A549 (cell line): ENCODE measurements at regions not wholly inside any gene's neighbourhood (a gene's known extent, or its start where the extent isn't known, plus 50 kb on each side); places are given as distances from the start of the nearest gene placed in this dataset.

ENCODE experiments used
- ATAC-seq, 2 experiments: fragments of 200-7000 bp in 1 of 2; fragments of >200 bp in 1 of 2; cut with Nextera tagmentation in 1 of 2; cut with Tn5 transposase in 1 of 2; 3 replicates each; pipeline versions ENCODE4 v1.8.0 to v1.9.1; 2018 to 2020; ENCODE audit warnings: mild to moderate bottlenecking in 1 of 2, moderate library complexity in 1 of 2
- CTCF ChIA-PET: fragments of 300-600 bp; sonication (Branson Sonifier 250); formaldehyde crosslinking; extraction: SDS; loops from one replicate; lab custom pipeline; 2021; ENCODE audit warnings: antibody characterized with exemption, inconsistent platforms; lab: Yijun Ruan, JAX
- POLR2A ChIA-PET: fragments of 350-600 bp; formaldehyde crosslinking; extraction: SDS; loops from one replicate; lab custom pipeline; 2021; ENCODE audit warnings: antibody characterized with exemption, inconsistent platforms; lab: Yijun Ruan, JAX
- DNase-seq, 2 experiments: peaks; one replicate each; pipeline versions ENCODE4 v3.0.0 to v3.0.0-alpha.2; 2011 to 2016; ENCODE audit warnings: low read depth in 1 of 2, low spot score in 1 of 2
- FAIRE-seq: peaks from 2 replicates; lab custom pipeline; 2011; peaks lifted over from hg19 to GRCh38; lab: Jason Lieb, UNC
- H3K27ac ChIP-seq, 2 experiments: fragments of >200 bp; sonication (Bioruptor Twin); formaldehyde crosslinking; 3 replicates each; pipeline ENCODE4 v1.5.1; 2016 to 2017
- H3K4me1 ChIP-seq: fragments of >200 bp; sonication (Bioruptor Twin); formaldehyde crosslinking; 3 replicates; pipeline ENCODE4 v1.6.1; 2016
- H3K4me2 ChIP-seq: fragments of >200 bp; sonication (Bioruptor Twin); formaldehyde crosslinking; 3 replicates; pipeline ENCODE4 v1.6.1; 2016
- H3K4me3 ChIP-seq: fragments of >200 bp; sonication (Bioruptor Twin); formaldehyde crosslinking; 3 replicates; pipeline ENCODE4 v1.5.1; 2016
- H3K9me3 ChIP-seq: fragments of >200 bp; sonication (Bioruptor Twin); formaldehyde crosslinking; 3 replicates; pipeline ENCODE4 v1.6.1; 2016
- BHLHE40 ChIP-seq: IDR thresholded peaks from 2 replicates; pipeline ENCODE4 v1.6.1; 2012; ENCODE audit warnings: low read depth, low read length, inconsistent platforms
- CBX2 ChIP-seq: fragments of 200-600 bp; sonication (generic); IDR thresholded peaks from 2 replicates; pipeline ENCODE4 v1.6.1; 2016; ENCODE audit warnings: low read depth, mild to moderate bottlenecking, borderline replicate concordance
- CHD4 ChIP-seq: fragments of 200-600 bp; sonication (generic); IDR thresholded peaks from 2 replicates; pipeline ENCODE4 v1.6.1; 2016; ENCODE audit warnings: antibody characterized with exemption, mild to moderate bottlenecking, borderline replicate concordance
- CTCF ChIP-seq: fragments of >200 bp; sonication (Bioruptor Twin); formaldehyde crosslinking; IDR thresholded peaks from 3 replicates; pipeline ENCODE4 v1.5.1; 2016
- E2F6 ChIP-seq: IDR thresholded peaks from 2 replicates; pipeline ENCODE4 v1.6.1; 2012; ENCODE audit warnings: low read depth, borderline replicate concordance
- EHF ChIP-seq: fragments of 250-450 bp; sonication (Bioruptor Pico); IDR thresholded peaks from 2 replicates; pipeline ENCODE4 v1.5.0; 2020; ENCODE audit warnings: mild to moderate bottlenecking
- ELK1 ChIP-seq: fragments of 150-350 bp; IDR thresholded peaks from 2 replicates; pipeline ENCODE4 v1.6.1; 2014; ENCODE audit warnings: low read depth, mild to moderate bottlenecking, low read length
- EP300 ChIP-seq, 2 experiments: fragments of >200 bp; sonication (Bioruptor Twin); formaldehyde crosslinking; IDR thresholded peaks; 2 replicates in 1 of 2; 3 replicates in 1 of 2; pipeline ENCODE4 v1.6.1; 2016 to 2017
- ESRRA ChIP-seq: fragments of 150-350 bp; IDR thresholded peaks from 2 replicates; pipeline ENCODE4 v1.6.1; 2014; ENCODE audit warnings: mild to moderate bottlenecking, low read length, borderline replicate concordance
- FOXS1 ChIP-seq: fragments of 250-450 bp; sonication (Bioruptor Pico); IDR thresholded peaks from 2 replicates; pipeline ENCODE4 v1.5.0; 2020; ENCODE audit warnings: mild to moderate bottlenecking, moderate library complexity
- GATA3 ChIP-seq: IDR thresholded peaks from 2 replicates; pipeline ENCODE4 v1.6.1; 2012; ENCODE audit warnings: borderline replicate concordance
- HMGXB4 ChIP-seq: fragments of 250-450 bp; sonication (Bioruptor Pico); IDR thresholded peaks from 2 replicates; pipeline ENCODE4 v1.5.0; 2021; ENCODE audit warnings: mild to moderate bottlenecking, moderate library complexity, borderline replicate concordance
- HOXB13 ChIP-seq: fragments of 250-450 bp; sonication (Bioruptor Pico); IDR thresholded peaks from 2 replicates; pipeline ENCODE4 v1.5.0; 2020; ENCODE audit warnings: low read depth, mild to moderate bottlenecking, moderate library complexity
- KDM5A ChIP-seq: fragments of 200-600 bp; sonication (generic); IDR thresholded peaks from 2 replicates; pipeline ENCODE4 v1.6.1; 2016; ENCODE audit warnings: antibody characterized with exemption, mild to moderate bottlenecking
- MYC ChIP-seq: IDR thresholded peaks from 2 replicates; pipeline ENCODE4 v1.6.1; 2012; ENCODE audit warnings: mild to moderate bottlenecking, inconsistent platforms, low read length, improper control_type of control experiment, borderline replicate concordance
- NFE2L2 ChIP-seq: fragments of 150-350 bp; conservative IDR thresholded peaks from 2 replicates; pipeline ENCODE4 v1.6.1; 2014; ENCODE audit warnings: low read length
- PHF8 ChIP-seq: fragments of 200-600 bp; sonication (generic); IDR thresholded peaks from 2 replicates; pipeline ENCODE4 v1.6.1; 2016; ENCODE audit warnings: low read depth, mild to moderate bottlenecking, antibody characterized with exemption, moderate library complexity, borderline replicate concordance
- RAD21 ChIP-seq, 2 experiments: fragments of >200 bp in 1 of 2; sonication (Bioruptor Twin) in 1 of 2; formaldehyde crosslinking in 1 of 2; IDR thresholded peaks in 1 of 2; conservative IDR thresholded peaks in 1 of 2; 2 replicates in 1 of 2; 3 replicates in 1 of 2; pipeline ENCODE4 v1.6.1; 2012 to 2018; ENCODE audit warnings: inconsistent platforms in 1 of 2
- RFX5 ChIP-seq: fragments of 450-650 bp; IDR thresholded peaks from 2 replicates; pipeline ENCODE4 v1.7.1; 2014; ENCODE audit warnings: antibody characterized with exemption, mild to moderate bottlenecking, moderate library complexity
- RNF2 ChIP-seq: fragments of 200-600 bp; sonication (generic); IDR thresholded peaks from 2 replicates; pipeline ENCODE4 v1.6.1; 2016; ENCODE audit warnings: low read depth, mild to moderate bottlenecking, antibody characterized with exemption, moderate library complexity, borderline replicate concordance
- SMC3 ChIP-seq: fragments of >200 bp; sonication (Bioruptor Twin); formaldehyde crosslinking; IDR thresholded peaks from 3 replicates; pipeline ENCODE4 v1.6.1; 2018; ENCODE audit warnings: inconsistent platforms
- SREBF2 ChIP-seq: fragments of 450-650 bp; IDR thresholded peaks from 2 replicates; pipeline ENCODE4 v1.6.1; 2014; ENCODE audit warnings: mild to moderate bottlenecking, moderate library complexity
- TP53 ChIP-seq: fragments of 250-450 bp; sonication (Bioruptor Pico); IDR thresholded peaks from 2 replicates; pipeline ENCODE4 v1.5.0; 2021; ENCODE audit warnings: mild to moderate bottlenecking, moderate library complexity
- ZNF302 ChIP-seq: fragments of 250-450 bp; sonication (Bioruptor Pico); IDR thresholded peaks from 2 replicates; pipeline ENCODE4 v1.9.0; 2021; ENCODE audit warnings: inconsistent platforms, mild to moderate bottlenecking, moderate library complexity
- ZSCAN20 ChIP-seq: fragments of 250-450 bp; sonication (Bioruptor Pico); IDR thresholded peaks from 2 replicates; pipeline ENCODE4 v1.8.0; 2022; ENCODE audit warnings: mild to moderate bottlenecking, moderate library complexity
- WGBS: methylation state at CpG from one replicate; pipeline ENCODE4 v1.1.6; 2017; ENCODE audit errors: missing lambda C conversion rate; 5-methylcytosine and 5-hydroxymethylcytosine counted together

GRCh38 chr16:51924744-51925143, 622.2 kb downstream of the TOX3 start:
- TF ChIP-seq TP53 (CRISPR knock-in tag): no peak
- TF ChIP-seq KDM5A: no peak
- TF ChIP-seq HMGXB4: no peak
- no peak for TF ChIP-seq EP300 (IDR thresholded peaks at IDR 0.05)
- TF ChIP-seq ZSCAN20 (CRISPR knock-in tag): no peak
- no peak for TF ChIP-seq ZNF302
- TF ChIP-seq RNF2: no peak
- TF ChIP-seq CHD4: no peak
- no peak for TF ChIP-seq SMC3
- no peak for TF ChIP-seq E2F6
- TF ChIP-seq RFX5: no peak
- POLR2A ChIA-PET: no interaction called here
- Histone ChIP-seq H3K4me3 (no peak overlapping the region), H3K4me1 (no peaks in the 10 kb centered on the region), H3K27ac (no peak overlapping the region), H3K9me3 (no peaks in the 10 kb centered on the region), H3K4me2 (no peak overlapping the region)
- CTCF ChIA-PET: no interaction called here
- 0% methylated on average over 1 of the region's 1 CpG for WGBS
- no peak for DNase-seq
- no peak for FAIRE-seq
- no peak for ATAC-seq

GRCh38 chr16:51922476-51922875, 624.5 kb downstream of the TOX3 start:
- ChIA-PET CTCF (interaction anchor here (0.6 to 0.8 kb wide), 2 partner anchors 10 to 248 kb away, joined by 3 to 5 read pairs; no protein-coding TSS in a partner anchor), POLR2A (no interaction called here)
- DNase-seq (no peak), FAIRE-seq (no peak), ATAC-seq (no peak)
- TF ChIP-seq EHF (CRISPR knock-in tag): no peak
- H3K27ac ChIP-seq: no peak overlapping the region
- 20% methylated on average over 3 of the region's 3 CpGs for WGBS
- H3K4me1 ChIP-seq: no peaks in the 10 kb centered on the region
- no peaks in the 10 kb centered on the region for H3K9me3 ChIP-seq
- H3K4me3 ChIP-seq: no peak overlapping the region
- no peak overlapping the region for H3K4me2 ChIP-seq

GRCh38 chr16:51919736-51920135, 627.2 kb downstream of the TOX3 start:
- ATAC-seq (no peak), DNase-seq (no peak), FAIRE-seq (no peak)
- Histone ChIP-seq H3K4me2 (no peak overlapping the region), H3K27ac (no peak overlapping the region), H3K4me1 (no peaks in the 10 kb centered on the region), H3K4me3 (no peak overlapping the region), H3K9me3 (no peaks in the 10 kb centered on the region)
- 3% methylated on average over 4 of the region's 4 CpGs for WGBS
- ChIA-PET CTCF (no interaction called here), POLR2A (no interaction called here)
- no peak for TF ChIP-seq MYC
- no peak for TF ChIP-seq ESRRA

- ATAC-seq: no peak
- DNase-seq: no peak
- no peaks in the 10 kb centered on the region for H3K9me3 ChIP-seq
- CTCF ChIA-PET: interaction anchor here (0.9 kb wide), 1 partner anchor 65 kb away, joined by 3 read pairs; no protein-coding TSS in a partner anchor
- no peak overlapping the region for H3K4me3 ChIP-seq
- POLR2A ChIA-PET: no interaction called here
- H3K27ac ChIP-seq: no peak overlapping the region
- H3K4me1 ChIP-seq: no peaks in the 10 kb centered on the region
- FAIRE-seq: no peak
- 0% methylated on average over 2 of the region's 2 CpGs for WGBS
- no peak overlapping the region for H3K4me2 ChIP-seq
- no peak for TF ChIP-seq FOXS1 (CRISPR knock-in tag)
- TF ChIP-seq ELK1: no peak
- no peak for TF ChIP-seq HOXB13 (CRISPR knock-in tag)
- no peak for TF ChIP-seq PHF8
- TF ChIP-seq BHLHE40: no peak
- TF ChIP-seq SREBF2: no peak
- TF ChIP-seq RNF2: no peak
- TF ChIP-seq CHD4: no peak
- no peak for TF ChIP-seq RAD21 (conservative IDR thresholded peaks at IDR 0.05 in 1 of 2, IDR thresholded peaks at IDR 0.05 in 1 of 2)
- TF ChIP-seq CBX2: no peak
- no peak for TF ChIP-seq E2F6
- TF ChIP-seq NFE2L2: no peak
- no peak for TF ChIP-seq GATA3
- no peak for TF ChIP-seq ZNF302
- TF ChIP-seq CTCF: no peak
Observed at GRCh38 chr16:51916814-51917213, 630.1 kb downstream of the TOX3 start.
